Cardiac fibroblast (primary cell): ENCODE measurements at regions not wholly inside any gene's neighbourhood (a gene's known extent, or its start where the extent isn't known, plus 50 kb on each side); places are given as distances from the start of the nearest gene placed in this dataset.

Experiments used
- DNase-seq, 2 donors: peaks; one replicate each; pipeline versions ENCODE4 v3.0.0 to v3.0.0-alpha.2; 2010; ENCODE audit warnings: low read depth in 2 of 2
- H3K4me3 ChIP-seq, 2 donors: replicated peaks in 1 of 2; 1 replicate in 1 of 2; 2 replicates in 1 of 2; pipeline ENCODE4 v1.5.1; 2011; ENCODE audit warnings: low read depth in 2 of 2, low read length in 2 of 2, mild to moderate bottlenecking in 2 of 2, moderate library complexity in 1 of 2
- CTCF ChIP-seq: IDR thresholded peaks from one replicate; pipeline ENCODE4 v1.5.1; 2011; ENCODE audit warnings: low read depth, mild to moderate bottlenecking, low read length, inconsistent platforms

- DNase-seq: no peak
- H3K4me3 ChIP-seq: no peak overlapping the region
- TF ChIP-seq CTCF: no peak
Measured at GRCh38 chr16:86191663-86192062, 292.7 kb downstream of the IRF8 start.

GRCh38 chr16:86193528-86194193, 294.7 kb downstream of the IRF8 start:
- no peak for DNase-seq
- no peak for TF ChIP-seq CTCF
- no peak overlapping the region for H3K4me3 ChIP-seq

- no peak for TF ChIP-seq CTCF
- peak in 1 of 2 donors; percentile 10 for DNase-seq
- no peak overlapping the region for H3K4me3 ChIP-seq
Measured at GRCh38 chr16:86195863-86196630, 297.1 kb downstream of the IRF8 start.

GRCh38 chr16:86196687-86197391, 297.9 kb downstream of the IRF8 start:
- H3K4me3 ChIP-seq: no peak overlapping the region
- no peak for TF ChIP-seq CTCF
- DNase-seq: no peak

GRCh38 chr16:86198206-86199118, 299.5 kb downstream of the IRF8 start:
- no peak for DNase-seq
- no peak for TF ChIP-seq CTCF
- no peak overlapping the region for H3K4me3 ChIP-seq

GRCh38 chr16:86199182-86199581, 300.2 kb downstream of the IRF8 start:
- no peak overlapping the region for H3K4me3 ChIP-seq
- TF ChIP-seq CTCF: no peak
- DNase-seq: no peak
